Glutamatergic neuron (in vitro differentiated cells): ENCODE measurements at regions not wholly inside any gene's neighbourhood (a gene's known extent, or its start where the extent isn't known, plus 50 kb on each side); places are given as distances from the start of the nearest gene placed in this dataset.

Experiments
- DNase-seq: peaks from one replicate; pipeline ENCODE4 v3.0.0; 2022
- H3K27ac Mint-ChIP-seq: one replicate; pipeline ENCODE4 v1.8.0; 2020; ENCODE audit warnings: mild to moderate bottlenecking, mixed read lengths, inconsistent platforms; ENCODE audit not compliant: unreplicated experiment
- H3K27me3 Mint-ChIP-seq: one replicate; pipeline ENCODE4 v1.8.0; 2020; ENCODE audit warnings: mild to moderate bottlenecking, moderate library complexity, mixed read lengths, inconsistent platforms; ENCODE audit not compliant: unreplicated experiment
- H3K36me3 Mint-ChIP-seq: one replicate; pipeline ENCODE4 v1.8.0; 2020; ENCODE audit warnings: mild to moderate bottlenecking, mixed read lengths, inconsistent platforms; ENCODE audit not compliant: unreplicated experiment
- H3K4me1 Mint-ChIP-seq: one replicate; pipeline ENCODE4 v1.8.0; 2020; ENCODE audit warnings: mild to moderate bottlenecking, low read depth, mixed read lengths, inconsistent platforms; ENCODE audit not compliant: unreplicated experiment
- H3K4me3 Mint-ChIP-seq: one replicate; pipeline ENCODE4 v1.8.0; 2020; ENCODE audit warnings: mild to moderate bottlenecking, mixed read lengths, inconsistent platforms; ENCODE audit not compliant: unreplicated experiment
- H3K9me3 Mint-ChIP-seq: one replicate; pipeline ENCODE4 v1.8.0; 2020; ENCODE audit warnings: mild to moderate bottlenecking, moderate library complexity, mixed read lengths, inconsistent platforms; ENCODE audit not compliant: unreplicated experiment
- CTCF ChIP-seq: fragments of 200-600 bp; sonication (generic); IDR thresholded peaks from one replicate; pipeline ENCODE4 v1.5.0; 2021; ENCODE audit not compliant: partially characterized antibody, unreplicated experiment

DNA sequence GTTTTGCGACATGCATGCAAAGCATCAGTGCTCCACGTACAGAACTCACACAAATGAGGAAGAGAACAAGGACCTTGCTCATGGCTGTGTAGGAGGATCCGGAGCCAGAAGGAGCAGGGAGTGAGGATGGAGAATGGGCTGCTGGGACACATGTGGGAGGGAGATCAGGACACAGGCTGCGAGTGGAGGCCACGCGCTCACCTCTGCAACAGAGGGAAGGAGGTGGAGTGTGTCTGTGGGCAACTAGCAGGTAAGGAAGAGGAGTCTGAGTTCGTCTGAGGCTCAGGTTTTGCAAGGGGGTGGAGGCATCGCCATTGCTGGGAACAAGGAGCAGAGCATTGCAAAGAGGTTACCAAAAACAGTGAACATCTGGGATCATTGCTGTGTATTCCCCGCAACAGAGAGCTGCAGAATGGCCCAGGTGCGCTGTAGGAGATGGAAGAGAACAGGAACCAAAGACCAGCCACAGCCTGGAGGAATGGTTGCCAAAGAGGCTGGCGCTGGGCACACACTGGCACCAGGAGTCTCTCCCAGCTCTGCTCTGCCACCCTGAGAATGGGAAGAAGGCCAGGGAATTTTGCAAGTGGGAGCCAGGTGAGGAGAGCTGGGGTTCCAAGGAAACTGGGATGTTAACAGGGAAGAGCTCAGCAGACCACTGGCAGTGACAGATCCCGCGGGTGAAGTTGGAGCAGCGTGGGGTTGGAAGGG, 90.0 kb upstream of the RPS6KA2 start:
- peaks cover 2% of the 10 kb centered on the region for H3K9me3 Mint-ChIP-seq
- no peak overlapping the region for H3K27ac Mint-ChIP-seq

GRCh38 chr6:166715992-166716391, 88.9 kb upstream of the RPS6KA2 start:
- DNase-seq = no peak
- Mint-ChIP-seq H3K27ac (no peak overlapping the region), H3K4me1 (peaks cover 7% of the 10 kb centered on the region), H3K36me3 (peaks cover 8% of the 10 kb centered on the region), H3K27me3 (no peaks in the 10 kb centered on the region), H3K4me3 (no peak overlapping the region), H3K9me3 (peaks cover 4% of the 10 kb centered on the region)
- TF ChIP-seq CTCF = no peak

More for the DNA sequence above, 90.0 kb upstream of the RPS6KA2 start:
- no peak for TF ChIP-seq CTCF
- no peak for DNase-seq
- no peaks in the 10 kb centered on the region for H3K27me3 Mint-ChIP-seq
- H3K36me3 Mint-ChIP-seq = no peaks in the 10 kb centered on the region
- H3K4me1 Mint-ChIP-seq = peaks cover 7% of the 10 kb centered on the region
- H3K4me3 Mint-ChIP-seq = no peak overlapping the region

GRCh38 chr6:166715065-166715464, 88.0 kb upstream of the RPS6KA2 start:
- no peaks in the 10 kb centered on the region for H3K27me3 Mint-ChIP-seq
- no peak for DNase-seq
- TF ChIP-seq CTCF = no peak
- no peak overlapping the region for H3K27ac Mint-ChIP-seq
- H3K36me3 Mint-ChIP-seq = peaks cover 8% of the 10 kb centered on the region
- H3K9me3 Mint-ChIP-seq = peaks cover 4% of the 10 kb centered on the region
- H3K4me1 Mint-ChIP-seq = peaks cover 7% of the 10 kb centered on the region
- no peak overlapping the region for H3K4me3 Mint-ChIP-seq

GRCh38 chr6:166714581-166714980, 87.5 kb upstream of the RPS6KA2 start:
- H3K27ac Mint-ChIP-seq = no peak overlapping the region
- peaks cover 8% of the 10 kb centered on the region for H3K36me3 Mint-ChIP-seq
- peaks cover 4% of the 10 kb centered on the region for H3K9me3 Mint-ChIP-seq
- no peak overlapping the region for H3K4me3 Mint-ChIP-seq
- H3K27me3 Mint-ChIP-seq = no peaks in the 10 kb centered on the region
- TF ChIP-seq CTCF = no peak
- DNase-seq = no peak
- peaks cover 7% of the 10 kb centered on the region for H3K4me1 Mint-ChIP-seq

DNA sequence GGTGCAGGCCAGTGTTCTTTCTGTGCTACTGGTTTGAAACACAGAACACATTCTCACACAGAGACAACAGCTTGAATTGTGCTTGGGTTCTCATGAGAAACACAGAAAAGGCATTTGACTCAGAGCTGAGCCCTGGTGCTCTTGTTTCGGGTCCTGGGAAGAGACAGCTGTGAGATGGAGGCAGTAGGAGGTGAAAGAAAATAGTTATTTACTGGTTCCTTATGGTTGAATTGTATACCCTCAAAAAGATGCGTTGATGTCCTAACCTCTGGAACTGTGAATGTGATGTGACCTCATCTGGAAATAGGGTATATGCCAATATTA, 87.1 kb upstream of the RPS6KA2 start:
- no peak for DNase-seq
- no peak overlapping the region for H3K4me3 Mint-ChIP-seq
- peaks cover 4% of the 10 kb centered on the region for H3K9me3 Mint-ChIP-seq
- peaks cover 8% of the 10 kb centered on the region for H3K36me3 Mint-ChIP-seq
- H3K27me3 Mint-ChIP-seq = no peaks in the 10 kb centered on the region
- peaks cover 7% of the 10 kb centered on the region for H3K4me1 Mint-ChIP-seq
- TF ChIP-seq CTCF = no peak
- no peak overlapping the region for H3K27ac Mint-ChIP-seq
